GM12878 (cell line): ENCODE measurements at regions not wholly inside any gene's neighbourhood (a gene's known extent, or its start where the extent isn't known, plus 50 kb on each side); places are given as distances from the start of the nearest gene placed in this dataset.

Source experiments
- ATAC-seq: fragments of 200-7000 bp; cut with Tn5 transposase; 3 replicates; pipeline ENCODE4 v1.9.1; 2020; ENCODE audit warnings: mild to moderate bottlenecking, moderate library complexity
- BruUV-seq: library from RNA; stranded (reverse); fragments of 400-500 nt; replicated peaks from 2 replicates; lab custom pipeline; 2021; lab: Mats Ljungman, UMichigan
- CTCF ChIA-PET: fragments of 300-600 bp; sonication (Branson Sonifier 250); formaldehyde crosslinking; extraction: SDS; loops from one replicate; lab custom pipeline; 2021; ENCODE audit warnings: inconsistent platforms; lab: Yijun Ruan, JAX
- POLR2A ChIA-PET: fragments of 350-600 bp; formaldehyde crosslinking; extraction: SDS; loops from one replicate; lab custom pipeline; 2021; ENCODE audit warnings: inconsistent platforms; lab: Charles Lee
- RAD21 ChIA-PET: fragments of 300-600 bp; sonication (Branson Sonifier 250); formaldehyde crosslinking; loops from one replicate; lab custom pipeline; 2023; ENCODE audit warnings: antibody characterized with exemption; ENCODE audit not compliant: unreplicated experiment; lab: Charles Lee
- SMC1A ChIA-PET: fragments of 300-600 bp; sonication (Branson Sonifier 250); formaldehyde crosslinking; loops from one replicate; lab custom pipeline; 2023; ENCODE audit not compliant: unreplicated experiment, uncharacterized antibody; lab: Charles Lee
- DNase-seq: peaks from one replicate; pipeline ENCODE4 v3.0.0-alpha.2; 2011; ENCODE audit warnings: low read depth, low spot score
- FAIRE-seq: peaks from 3 replicates; lab custom pipeline; 2011; peaks lifted over from hg19 to GRCh38; lab: Jason Lieb, UNC
- H2AFZ ChIP-seq: 2 replicates; pipeline ENCODE4 v1.6.0; 2011; ENCODE audit warnings: low read depth, low read length, control low read depth; ENCODE audit not compliant: control insufficient read depth
- H3K27ac ChIP-seq: 2 replicates; pipeline ENCODE4 v1.5.1; 2011; ENCODE audit warnings: control low read depth; ENCODE audit not compliant: control insufficient read depth, insufficient read depth
- H3K27me3 ChIP-seq, 2 experiments: replicated peaks in 1 of 2; 2 replicates each; pipeline versions ENCODE4 v1.6.0 to v1.6.1; 2011; ENCODE audit warnings: low read length in 1 of 2; ENCODE audit not compliant: control insufficient read depth in 2 of 2, insufficient read depth in 2 of 2
- H3K36me3 ChIP-seq, 2 experiments: 2 replicates each; pipeline ENCODE4 v1.5.1; 2011; ENCODE audit warnings: low read length in 1 of 2; ENCODE audit not compliant: control insufficient read depth in 2 of 2, insufficient read depth in 2 of 2
- H3K4me1 ChIP-seq: 2 replicates; pipeline ENCODE4 v1.6.1; 2011; ENCODE audit warnings: mild to moderate bottlenecking, low read length, moderate library complexity, mixed read lengths; ENCODE audit not compliant: control insufficient read depth, insufficient read depth
- H3K4me2 ChIP-seq: 2 replicates; pipeline ENCODE4 v1.6.0; 2011; ENCODE audit warnings: control low read depth; ENCODE audit not compliant: control insufficient read depth, insufficient read depth
- H3K4me3 ChIP-seq: fragments of 200-600 bp; sonication (generic); 2 replicates; pipeline ENCODE4 v1.5.1; 2016
- H3K79me2 ChIP-seq: 2 replicates; pipeline ENCODE4 v1.6.0; 2011; ENCODE audit warnings: low read length; ENCODE audit not compliant: control insufficient read depth, insufficient read depth
- H3K9ac ChIP-seq: 2 replicates; pipeline ENCODE4 v1.8.0; 2011; ENCODE audit warnings: low read length, control low read depth, mixed read lengths; ENCODE audit not compliant: control insufficient read depth, insufficient read depth
- H3K9me3 ChIP-seq: replicated peaks from 3 replicates; pipeline ENCODE4 v1.5.1; 2011; ENCODE audit warnings: mild to moderate bottlenecking, low read length; ENCODE audit not compliant: control insufficient read depth, insufficient read depth
- H4K20me1 ChIP-seq: 2 replicates; pipeline ENCODE4 v1.6.0; 2011; ENCODE audit not compliant: control insufficient read depth, insufficient read depth
- CBFB ChIP-seq: IDR thresholded peaks from 2 replicates; pipeline ENCODE4 v1.6.1; 2016; ENCODE audit warnings: antibody characterized with exemption, low read depth
- CHD1 ChIP-seq: IDR thresholded peaks from 2 replicates; pipeline ENCODE4 v1.6.1; 2012; ENCODE audit warnings: low read depth, low read length, improper control_type of control experiment
- CHD4 ChIP-seq: fragments of 200-600 bp; sonication (generic); IDR thresholded peaks from 2 replicates; pipeline ENCODE4 v1.6.1; 2016; ENCODE audit warnings: mild to moderate bottlenecking
- CREM ChIP-seq: IDR thresholded peaks from 2 replicates; pipeline ENCODE4 v1.6.1; 2014; ENCODE audit warnings: antibody characterized with exemption, low read depth
- EZH2 ChIP-seq: IDR thresholded peaks from 2 replicates; pipeline ENCODE4 v1.6.1; 2012; ENCODE audit warnings: low read depth, mild to moderate bottlenecking, control low read depth, inconsistent platforms, low read length, borderline replicate concordance; ENCODE audit not compliant: control insufficient read depth
- FOXK2 ChIP-seq: fragments of 450-650 bp; IDR thresholded peaks from 2 replicates; pipeline ENCODE4 v1.6.1; 2017; ENCODE audit warnings: mild to moderate bottlenecking, moderate library complexity
- GATAD2B ChIP-seq: fragments of 450-650 bp; conservative IDR thresholded peaks from 2 replicates; pipeline ENCODE4 v1.6.1; 2017; ENCODE audit warnings: low read depth, mild to moderate bottlenecking, moderate library complexity
- HDAC6 ChIP-seq: fragments of 200-600 bp; sonication (generic); IDR thresholded peaks from one replicate; pipeline ENCODE4 v1.8.0; 2017; ENCODE audit warnings: antibody characterized with exemption; ENCODE audit not compliant: unreplicated experiment
- IKZF2 ChIP-seq, 2 experiments: fragments of 450-650 bp; IDR thresholded peaks; 2 replicates each; pipeline ENCODE4 v1.6.1; 2017; ENCODE audit warnings: mild to moderate bottlenecking in 2 of 2, moderate library complexity in 2 of 2
- NR2F1 ChIP-seq: fragments of 450-650 bp; conservative IDR thresholded peaks from 2 replicates; pipeline ENCODE4 v1.6.1; 2017; ENCODE audit warnings: mild to moderate bottlenecking
- RB1 ChIP-seq: fragments of 450-650 bp; formaldehyde crosslinking; IDR thresholded peaks from 2 replicates; pipeline ENCODE4 v1.6.1; 2017; ENCODE audit warnings: mild to moderate bottlenecking, borderline replicate concordance
- RELA ChIP-seq: fragments of 450-650 bp; IDR thresholded peaks from 2 replicates; pipeline ENCODE4 v1.8.0; 2014; ENCODE audit warnings: borderline replicate concordance; ENCODE audit not compliant: partially characterized antibody
- SMAD5 ChIP-seq: IDR thresholded peaks from 2 replicates; pipeline ENCODE4 v1.6.1; 2016; ENCODE audit warnings: antibody characterized with exemption, low read depth
- SREBF2 ChIP-seq: IDR thresholded peaks from 2 replicates; pipeline ENCODE4 v1.6.1; 2012; ENCODE audit warnings: mild to moderate bottlenecking, low read length
- USF2 ChIP-seq: IDR thresholded peaks from 2 replicates; pipeline ENCODE4 v1.6.1; 2011; ENCODE audit warnings: low read depth, low read length, improper control_type of control experiment, borderline replicate concordance
- ZNF207 ChIP-seq: fragments of 450-650 bp; IDR thresholded peaks from 2 replicates; pipeline ENCODE4 v1.6.1; 2014; ENCODE audit warnings: antibody characterized with exemption, mild to moderate bottlenecking, borderline replicate concordance
- ZNF24 ChIP-seq: fragments of 450-650 bp; IDR thresholded peaks from 2 replicates; pipeline ENCODE4 v1.6.1; 2017; ENCODE audit warnings: antibody characterized with exemption, mild to moderate bottlenecking
- ZZZ3 ChIP-seq: IDR thresholded peaks from 2 replicates; pipeline ENCODE4 v1.6.1; 2011; ENCODE audit warnings: low read depth; ENCODE audit not compliant: control insufficient read depth, insufficient read length
- WGBS: methylation state at CpG from one replicate; pipeline ENCODE4 v1.1.6; 2016; ENCODE audit warnings: low lambda C conversion rate; ENCODE audit not compliant: insufficient replicate concordance, insufficient coverage; ENCODE audit errors: missing lambda C conversion rate; 5-methylcytosine and 5-hydroxymethylcytosine counted together
- in situ Hi-C: fragments of 300-500 bp; cut with MboI; formaldehyde crosslinking; loops from 9 replicates; pipeline ENCODE4 v1.14.3; 2018; ENCODE audit warnings: mixed read lengths
- intact Hi-C: fragments of 100-400 bp; cut with micrococcal nuclease; formaldehyde crosslinking; loops from one replicate; pipeline ENCODE4 v1.14.2; 2022; ENCODE audit not compliant: unreplicated experiment
- TF ChIP-seq, protein P1 (sequence below): fragments of 450-650 bp; IDR thresholded peaks from 2 replicates; pipeline ENCODE4 v1.6.1; 2014; ENCODE audit warnings: mild to moderate bottlenecking

- TF ChIP-seq ZZZ3 (no peak), SMAD5 (no peak)
Observed at GRCh38 chr18:71899183-71899582, 645.0 kb downstream of the CBLN2 start (continued).

DNA sequence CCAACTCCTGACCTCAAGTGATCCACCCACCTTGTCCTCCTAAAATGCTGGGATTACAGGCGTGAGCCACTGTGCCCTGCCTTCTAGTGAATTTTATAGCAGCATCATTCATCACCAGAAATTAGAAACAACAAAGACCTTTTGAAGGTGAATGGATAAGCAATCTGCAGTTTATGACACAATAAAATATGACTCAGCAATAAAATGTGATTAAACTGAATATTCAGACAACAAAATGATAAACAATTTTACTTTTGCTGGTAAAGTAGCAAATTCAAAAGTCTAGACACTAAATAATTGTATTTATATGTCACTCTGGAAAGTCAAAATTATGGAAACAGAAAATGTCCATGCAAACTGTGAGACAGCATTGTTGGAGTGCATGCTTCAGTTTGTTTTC is 656.6 kb downstream of the CBLN2 start:
- POLR2A ChIA-PET, result no interaction called here
- FAIRE-seq, result no peak
- CTCF ChIA-PET, result no interaction called here
- Histone ChIP-seq H3K4me1 (no peaks in the 10 kb centered on the region), H3K9me3 (no peaks in the 10 kb centered on the region), H2AFZ (no peak overlapping the region), H3K27me3 (no peaks in the 10 kb centered on the region), H3K4me2 (no peak overlapping the region), H3K9ac (no peak overlapping the region), H3K36me3 (no peaks in the 10 kb centered on the region), H4K20me1 (no peaks in the 10 kb centered on the region), H3K27ac (no peak overlapping the region), H3K4me3 (no peak overlapping the region), H3K79me2 (no peaks in the 10 kb centered on the region)
- RAD21 ChIA-PET, result no interaction called here
- SMC1A ChIA-PET, result no interaction called here
- no peak for DNase-seq
- BruUV-seq, result no TSS peak
- WGBS, result 24% methylated on average over 1 of the region's 1 CpG
- intact Hi-C loops (no loop called here), in situ Hi-C loops (no loop called here)
- no peak for TF ChIP-seq CREM
- no peak for TF ChIP-seq SREBF2
- no peak for TF ChIP-seq USF2
- TF ChIP-seq CHD1, result no peak
- TF ChIP-seq, protein P1, sequence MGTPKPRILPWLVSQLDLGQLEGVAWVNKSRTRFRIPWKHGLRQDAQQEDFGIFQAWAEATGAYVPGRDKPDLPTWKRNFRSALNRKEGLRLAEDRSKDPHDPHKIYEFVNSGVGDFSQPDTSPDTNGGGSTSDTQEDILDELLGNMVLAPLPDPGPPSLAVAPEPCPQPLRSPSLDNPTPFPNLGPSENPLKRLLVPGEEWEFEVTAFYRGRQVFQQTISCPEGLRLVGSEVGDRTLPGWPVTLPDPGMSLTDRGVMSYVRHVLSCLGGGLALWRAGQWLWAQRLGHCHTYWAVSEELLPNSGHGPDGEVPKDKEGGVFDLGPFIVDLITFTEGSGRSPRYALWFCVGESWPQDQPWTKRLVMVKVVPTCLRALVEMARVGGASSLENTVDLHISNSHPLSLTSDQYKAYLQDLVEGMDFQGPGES, result no peak
- TF ChIP-seq RB1, result no peak
- no peak for TF ChIP-seq CHD4
- no peak for TF ChIP-seq GATAD2B
- TF ChIP-seq ZNF24, result no peak
- no peak for TF ChIP-seq EZH2
- no peak for TF ChIP-seq ZNF207
- no peak for TF ChIP-seq FOXK2
- no peak for TF ChIP-seq CBFB
- TF ChIP-seq RELA, result no peak
- no peak for TF ChIP-seq IKZF2 (IDR thresholded peaks at IDR 0.05)
- TF ChIP-seq NR2F1, result no peak
- no peak for TF ChIP-seq HDAC6
- ATAC-seq, result no peak
